Sigmoid colon (tissue), 6 donors: ENCODE measurements at regions not wholly inside any gene's neighbourhood (a gene's known extent, or its start where the extent isn't known, plus 50 kb on each side); places are given as distances from the start of the nearest gene placed in this dataset.
"Not testable (repeated sequence)": the region's sequence is repeated elsewhere in the genome, so short reads cannot be mapped to it uniquely, and the experiment has no call there.

ENCODE experiments used
- DNase-seq: peaks from one replicate; pipeline ENCODE4 v3.0.0-alpha.2; 2019
- H3K27ac ChIP-seq, 4 donors: fragments of 200-600 bp; sonication (generic); one replicate each; pipeline ENCODE4 v1.5.1; 2016 to 2019; ENCODE audit warnings: mild to moderate bottlenecking in 1 of 4
- H3K27me3 ChIP-seq, 3 donors: fragments of 200-600 bp; sonication (generic); one replicate each; pipeline ENCODE4 v1.5.1; 2019; ENCODE audit warnings: mild to moderate bottlenecking in 1 of 3
- H3K36me3 ChIP-seq, 4 donors: fragments of 200-600 bp; sonication (generic); one replicate each; pipeline ENCODE4 v1.5.1; 2016 to 2019
- H3K4me1 ChIP-seq, 4 donors: fragments of 200-600 bp; sonication (generic); one replicate each; pipeline ENCODE4 v1.5.1; 2017 to 2019
- H3K4me3 ChIP-seq, 4 donors: fragments of 200-600 bp; sonication (generic); one replicate each; pipeline ENCODE4 v1.5.1; 2017 to 2019; ENCODE audit warnings: mild to moderate bottlenecking in 2 of 4, moderate library complexity in 1 of 4
- H3K9me3 ChIP-seq, 4 donors: fragments of 200-600 bp in 3 of 4; sonication (generic) in 3 of 4; one replicate each; pipeline versions ENCODE4 v1.5.1 to v1.6.1; 2013 to 2019
- EP300 ChIP-seq, 4 donors: sonication (generic); formaldehyde crosslinking; IDR thresholded peaks; one replicate each; pipeline ENCODE4 v1.6.1; 2017; ENCODE audit warnings: antibody characterized with exemption in 4 of 4
- POLR2A ChIP-seq, 2 donors: fragments of 450-650 bp; IDR thresholded peaks; one replicate each; pipeline ENCODE4 v1.6.1; 2016; ENCODE audit warnings: antibody characterized with exemption in 2 of 2, mild to moderate bottlenecking in 2 of 2, moderate library complexity in 2 of 2
- POLR2AphosphoS5 ChIP-seq, 4 donors: sonication (generic); formaldehyde crosslinking; IDR thresholded peaks; one replicate each; pipeline ENCODE4 v1.6.1; 2017; ENCODE audit warnings: antibody characterized with exemption in 4 of 4
- WGBS, 2 donors: extraction: QIAGEN DNeasy Blood & Tissue Kit; methylation state at CpG; one replicate each; pipeline ENCODE4 v1.1.7; 2013; 5-methylcytosine and 5-hydroxymethylcytosine counted together
- intact Hi-C: fragments of 100-400 bp; cut with DNase I; formaldehyde crosslinking; loops from one replicate; pipeline ENCODE4 v1.15.1; 2023
- TF ChIP-seq, protein P1 (sequence below), 4 experiments: fragments of 450-650 bp in 3 of 4; fragments of 200-600 bp in 1 of 4; IDR thresholded peaks; one replicate each; pipeline ENCODE4 v1.5.1; 2016 to 2019; ENCODE audit warnings: antibody characterized with exemption in 4 of 4, mild to moderate bottlenecking in 3 of 4, moderate library complexity in 2 of 4
- donor health status: healthy with polysubstance abuse.
- donor health status: healthy.

DNA sequence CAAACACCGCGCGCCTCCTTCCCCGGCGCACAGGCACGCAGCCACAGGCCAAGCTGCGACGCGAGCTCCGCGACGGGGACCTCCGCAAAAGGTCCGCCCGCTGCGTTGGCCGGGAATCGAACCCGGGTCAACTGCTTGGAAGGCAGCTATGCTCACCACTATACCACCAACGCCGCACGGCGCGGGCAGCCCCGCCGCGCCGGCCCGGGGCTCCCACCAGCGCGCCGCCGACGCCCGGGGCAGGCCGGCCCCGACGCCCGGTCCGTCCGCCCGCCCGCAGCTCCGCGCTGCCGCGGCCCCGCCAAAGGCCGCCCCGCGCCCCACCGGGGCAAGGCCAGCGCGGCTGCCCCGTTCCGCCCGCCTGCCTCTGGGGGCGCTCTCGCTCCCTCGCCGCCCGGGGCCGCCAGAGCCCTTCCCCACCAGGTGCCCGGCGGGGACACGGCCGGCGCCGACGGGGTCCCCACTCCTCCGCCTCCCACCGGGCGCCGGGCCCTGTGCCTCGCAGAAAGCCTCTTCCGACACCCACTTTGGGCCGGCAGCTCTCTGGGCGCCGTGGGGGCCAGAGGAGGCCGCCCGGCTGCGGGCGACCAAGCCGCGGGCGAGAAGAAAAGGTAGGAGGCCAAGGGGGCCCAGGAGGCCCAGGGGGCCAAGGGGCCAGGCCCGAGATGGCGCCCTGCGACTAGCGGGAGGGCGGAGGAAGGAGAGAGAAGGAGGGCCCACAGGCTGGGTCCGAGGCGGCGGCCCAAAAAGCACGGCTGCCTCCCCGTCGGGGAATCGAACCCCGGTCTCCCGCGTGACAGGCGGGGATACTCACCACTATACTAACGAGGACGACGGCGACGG is 50.2 kb upstream of the FCGR2A start:
- H3K36me3 ChIP-seq, H3K4me1 ChIP-seq, DNase-seq, H3K27ac ChIP-seq, H3K4me3 ChIP-seq, H3K9me3 ChIP-seq, H3K27me3 ChIP-seq, intact Hi-C loops: not testable (repeated sequence)
- no CpG with 5 or more reads among the region's 107 CpGs for WGBS, 2 donors

DNA sequence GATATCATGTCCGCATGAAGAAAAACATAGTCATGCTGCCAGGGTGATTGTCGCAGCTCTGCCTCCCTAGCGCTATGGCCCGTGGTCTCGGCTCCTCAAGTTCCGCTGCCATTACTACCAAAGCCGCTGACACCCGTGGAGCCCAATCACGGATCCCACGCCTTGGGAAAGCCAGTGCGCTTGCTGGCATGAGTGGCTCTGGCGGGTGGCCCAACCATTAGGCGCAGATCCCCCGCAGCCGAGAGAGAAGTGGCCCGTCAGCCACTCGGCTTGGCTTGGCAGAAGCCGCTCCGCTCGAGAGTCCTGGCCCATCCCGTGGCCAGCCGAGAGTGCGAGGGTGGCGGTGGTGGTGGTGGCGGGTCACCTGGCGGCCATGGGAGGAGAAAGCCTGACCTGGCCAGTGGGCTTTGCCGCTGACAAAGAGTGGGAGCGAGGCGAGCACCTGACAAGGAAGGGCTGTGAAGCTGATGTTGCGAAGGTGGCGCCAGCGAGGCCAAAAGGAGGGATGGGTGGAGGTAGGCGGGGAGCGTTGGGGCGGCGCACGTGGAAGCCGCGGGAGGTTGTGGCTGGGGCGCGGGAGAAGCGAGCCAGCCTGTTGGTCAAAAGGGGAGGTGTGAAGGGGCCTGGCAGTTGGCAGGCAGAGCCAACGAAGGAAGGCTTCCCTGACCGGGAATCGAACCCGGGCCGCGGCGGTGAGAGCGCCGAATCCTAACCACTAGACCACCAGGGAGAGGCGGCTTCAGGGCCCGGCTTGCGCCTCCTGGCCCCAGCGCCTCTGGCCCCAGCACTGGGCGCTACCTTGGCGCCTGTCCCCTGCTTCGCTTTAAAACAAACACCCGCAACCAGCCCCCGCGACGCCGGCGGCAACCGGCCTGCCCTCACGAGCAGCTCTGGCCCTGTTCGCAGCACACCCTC is 51.0 kb upstream of the FCGR2A start:
- 61 to 74% methylated on average over 12 of the region's 67 CpGs for WGBS, 2 donors
- peak; percentile 66 for DNase-seq
- H3K4me1 ChIP-seq, H3K27me3 ChIP-seq, H3K9me3 ChIP-seq, intact Hi-C loops, H3K36me3 ChIP-seq, H3K4me3 ChIP-seq, H3K27ac ChIP-seq: not testable (repeated sequence)

DNA sequence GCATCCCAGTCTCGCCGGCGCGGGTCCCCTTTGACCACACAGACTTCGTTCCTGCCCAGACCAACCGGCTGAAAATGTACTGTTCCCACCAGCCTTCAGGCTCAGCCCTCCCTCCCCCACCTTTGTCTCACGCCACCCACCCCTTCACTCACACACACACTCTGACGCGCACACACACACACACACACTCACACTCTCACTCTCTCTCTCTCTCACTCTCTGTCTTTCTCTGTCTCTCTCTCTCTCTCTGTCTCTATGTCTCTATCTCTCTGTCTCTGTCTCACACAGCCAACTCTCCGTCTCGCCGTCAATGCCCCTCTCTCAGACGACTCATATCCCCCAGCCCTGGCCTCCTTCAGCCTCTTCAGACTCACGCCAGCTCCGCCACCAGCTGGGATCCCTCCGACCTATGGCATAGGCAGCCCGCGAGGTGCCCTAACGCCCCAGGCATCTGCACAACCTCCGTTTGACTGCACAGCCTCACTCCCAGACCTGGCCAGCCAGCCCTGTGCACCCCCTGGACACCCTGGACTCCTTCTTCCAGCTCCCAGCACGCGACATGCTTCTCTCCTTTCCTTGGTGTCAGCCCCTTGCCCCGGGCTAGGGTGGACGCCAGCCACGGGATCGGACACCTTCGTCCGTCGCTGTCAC is 53.4 kb upstream of the FCGR2A start:
- WGBS, 2 donors = no CpG with 5 or more reads among the region's 29 CpGs
- intact Hi-C loops = not testable (repeated sequence)

DNA sequence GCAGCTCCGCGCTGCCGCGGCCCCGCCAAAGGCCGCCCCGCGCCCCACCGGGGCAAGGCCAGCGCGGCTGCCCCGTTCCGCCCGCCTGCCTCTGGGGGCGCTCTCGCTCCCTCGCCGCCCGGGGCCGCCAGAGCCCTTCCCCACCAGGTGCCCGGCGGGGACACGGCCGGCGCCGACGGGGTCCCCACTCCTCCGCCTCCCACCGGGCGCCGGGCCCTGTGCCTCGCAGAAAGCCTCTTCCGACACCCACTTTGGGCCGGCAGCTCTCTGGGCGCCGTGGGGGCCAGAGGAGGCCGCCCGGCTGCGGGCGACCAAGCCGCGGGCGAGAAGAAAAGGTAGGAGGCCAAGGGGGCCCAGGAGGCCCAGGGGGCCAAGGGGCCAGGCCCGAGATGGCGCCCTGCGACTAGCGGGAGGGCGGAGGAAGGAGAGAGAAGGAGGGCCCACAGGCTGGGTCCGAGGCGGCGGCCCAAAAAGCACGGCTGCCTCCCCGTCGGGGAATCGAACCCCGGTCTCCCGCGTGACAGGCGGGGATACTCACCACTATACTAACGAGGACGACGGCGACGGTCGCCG is 57.4 kb upstream of the FCGR2A start:
- no CpG with 5 or more reads among the region's 66 CpGs for WGBS, 2 donors
- DNase-seq, H3K36me3 ChIP-seq, H3K27ac ChIP-seq, H3K4me3 ChIP-seq, intact Hi-C loops, H3K4me1 ChIP-seq, H3K9me3 ChIP-seq, H3K27me3 ChIP-seq: not testable (repeated sequence)

More for the DNA sequence above, 53.4 kb upstream of the FCGR2A start:
- not testable (repeated sequence) for H3K9me3 ChIP-seq, H3K4me3 ChIP-seq, H3K27me3 ChIP-seq, DNase-seq, H3K36me3 ChIP-seq, H3K4me1 ChIP-seq, H3K27ac ChIP-seq

DNA sequence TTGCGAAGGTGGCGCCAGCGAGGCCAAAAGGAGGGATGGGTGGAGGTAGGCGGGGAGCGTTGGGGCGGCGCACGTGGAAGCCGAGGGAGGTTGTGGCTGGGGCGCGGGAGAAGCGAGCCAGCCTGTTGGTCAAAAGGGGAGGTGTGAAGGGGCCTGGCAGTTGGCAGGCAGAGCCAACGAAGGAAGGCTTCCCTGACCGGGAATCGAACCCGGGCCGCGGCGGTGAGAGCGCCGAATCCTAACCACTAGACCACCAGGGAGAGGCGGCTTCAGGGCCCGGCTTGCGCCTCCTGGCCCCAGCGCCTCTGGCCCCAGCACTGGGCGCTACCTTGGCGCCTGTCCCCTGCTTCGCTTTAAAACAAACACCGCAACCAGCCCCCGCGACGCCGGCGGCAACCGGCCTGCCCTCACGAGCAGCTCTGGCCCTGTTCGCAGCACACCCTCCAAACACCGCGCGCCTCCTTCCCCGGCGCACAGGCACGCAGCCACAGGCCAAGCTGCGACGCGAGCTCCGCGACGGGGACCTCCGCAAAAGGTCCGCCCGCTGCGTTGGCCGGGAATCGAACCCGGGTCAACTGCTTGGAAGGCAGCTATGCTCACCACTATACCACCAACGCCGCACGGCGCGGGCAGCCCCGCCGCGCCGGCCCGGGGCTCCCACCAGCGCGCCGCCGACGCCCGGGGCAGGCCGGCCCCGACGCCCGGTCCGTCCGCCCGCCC is 58.1 kb upstream of the FCGR2A start:
- H3K9me3 ChIP-seq, H3K27ac ChIP-seq, H3K27me3 ChIP-seq, intact Hi-C loops, H3K4me1 ChIP-seq, H3K36me3 ChIP-seq, H3K4me3 ChIP-seq, DNase-seq: not testable (repeated sequence)
- WGBS, 2 donors = no CpG with 5 or more reads among the region's 79 CpGs

DNA sequence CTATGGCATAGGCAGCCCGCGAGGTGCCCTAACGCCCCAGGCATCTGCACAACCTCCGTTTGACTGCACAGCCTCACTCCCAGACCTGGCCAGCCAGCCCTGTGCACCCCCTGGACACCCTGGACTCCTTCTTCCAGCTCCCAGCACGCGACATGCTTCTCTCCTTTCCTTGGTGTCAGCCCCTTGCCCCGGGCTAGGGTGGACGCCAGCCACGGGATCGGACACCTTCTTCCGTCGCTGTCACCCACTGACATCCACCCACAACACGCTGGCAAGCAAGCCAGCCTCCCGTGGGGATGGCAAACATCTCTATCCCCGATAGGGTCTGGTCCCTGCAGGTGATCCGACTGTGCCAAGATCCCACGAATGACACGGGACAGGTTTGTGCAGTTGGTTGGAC is 60.5 kb upstream of the FCGR2A start:
- intact Hi-C loops, H3K4me1 ChIP-seq, H3K36me3 ChIP-seq, H3K27ac ChIP-seq, H3K4me3 ChIP-seq, H3K9me3 ChIP-seq: not testable (repeated sequence)
- peak; percentile 79 for DNase-seq
- peaks cover 3 to 16% (median 9%) of the 10 kb centered on the region in 3 donors for H3K27me3 ChIP-seq
- WGBS, 2 donors = 79 to 86% methylated on average over 11 of the region's 18 CpGs

DNA sequence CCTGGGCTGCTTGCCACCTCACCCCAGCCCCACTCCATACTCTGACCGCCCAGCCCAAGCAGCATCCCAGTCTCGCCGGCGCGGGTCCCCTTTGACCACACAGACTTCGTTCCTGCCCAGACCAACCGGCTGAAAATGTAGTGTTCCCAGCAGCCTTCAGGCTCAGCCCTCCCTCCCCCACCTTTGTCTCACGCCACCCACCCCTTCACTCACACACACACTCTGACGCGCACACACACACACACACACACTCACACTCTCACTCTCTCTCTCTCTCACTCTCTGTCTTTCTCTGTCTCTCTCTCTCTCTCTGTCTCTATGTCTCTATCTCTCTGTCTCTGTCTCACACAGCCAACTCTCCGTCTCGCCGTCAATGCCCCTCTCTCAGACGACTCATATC is 61.0 kb upstream of the FCGR2A start:
- H3K27me3 ChIP-seq = peaks cover 6 to 20% (median 14%) of the 10 kb centered on the region in 3 donors
- H3K36me3 ChIP-seq, DNase-seq, intact Hi-C loops, H3K9me3 ChIP-seq, H3K4me3 ChIP-seq, H3K27ac ChIP-seq: not testable (repeated sequence)
- WGBS, 2 donors = 74 to 85% methylated on average over 3 of the region's 14 CpGs
- H3K4me1 ChIP-seq = peaks cover 0 to 10% (median 5%) of the 10 kb centered on the region in 4 donors

DNA sequence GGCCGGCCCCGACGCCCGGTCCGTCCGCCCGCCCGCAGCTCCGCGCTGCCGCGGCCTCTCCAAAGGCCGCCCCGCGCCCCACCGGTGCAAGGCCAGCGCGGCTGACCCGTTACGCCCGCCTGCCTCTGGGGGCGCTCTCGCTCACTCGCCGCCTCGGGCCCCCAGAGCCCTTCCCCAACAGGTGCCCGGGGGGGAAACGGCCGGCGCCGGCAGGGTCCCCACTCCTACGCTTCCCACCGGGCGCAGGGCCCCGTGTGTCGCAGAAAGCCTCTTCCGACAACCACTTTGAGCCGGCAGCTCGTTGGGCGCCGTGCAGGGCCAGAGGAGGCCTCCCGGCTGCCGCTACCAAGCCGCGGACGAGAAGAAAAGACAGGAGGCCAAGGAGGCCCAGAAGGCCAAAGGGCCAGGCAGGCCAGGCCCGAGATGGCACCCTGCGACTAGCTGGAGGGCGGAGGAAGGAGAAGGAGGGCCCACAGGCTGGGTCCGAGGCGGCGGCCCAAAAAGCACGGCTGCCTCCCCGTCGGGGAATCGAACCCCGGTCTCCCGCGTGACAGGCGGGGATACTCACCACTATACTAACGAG is 64.9 kb upstream of the FCGR2A start:
- Histone ChIP-seq H3K36me3 (no peaks in the 10 kb centered on the region), H3K27me3 (peaks cover 6 to 59% (median 43%) of the 10 kb centered on the region in 3 donors), H3K4me1 (peaks cover 0 to 10% (median 5%) of the 10 kb centered on the region in 4 donors), H3K9me3 (no peaks in the 10 kb centered on the region), H3K27ac (peak overlapping the region in 1 of 4 donors; percentile 59), H3K4me3 (peak overlapping the region; percentile 43 to 57 (median 50))
- intact Hi-C loops = no loop called here
- no peak for TF ChIP-seq POLR2AphosphoS5 (IDR thresholded peaks at IDR 0.05)
- TF ChIP-seq EP300 (IDR thresholded peaks at IDR 0.05) = no peak
- no peak for TF ChIP-seq POLR2A (IDR thresholded peaks at IDR 0.05)
- TF ChIP-seq, protein P1, sequence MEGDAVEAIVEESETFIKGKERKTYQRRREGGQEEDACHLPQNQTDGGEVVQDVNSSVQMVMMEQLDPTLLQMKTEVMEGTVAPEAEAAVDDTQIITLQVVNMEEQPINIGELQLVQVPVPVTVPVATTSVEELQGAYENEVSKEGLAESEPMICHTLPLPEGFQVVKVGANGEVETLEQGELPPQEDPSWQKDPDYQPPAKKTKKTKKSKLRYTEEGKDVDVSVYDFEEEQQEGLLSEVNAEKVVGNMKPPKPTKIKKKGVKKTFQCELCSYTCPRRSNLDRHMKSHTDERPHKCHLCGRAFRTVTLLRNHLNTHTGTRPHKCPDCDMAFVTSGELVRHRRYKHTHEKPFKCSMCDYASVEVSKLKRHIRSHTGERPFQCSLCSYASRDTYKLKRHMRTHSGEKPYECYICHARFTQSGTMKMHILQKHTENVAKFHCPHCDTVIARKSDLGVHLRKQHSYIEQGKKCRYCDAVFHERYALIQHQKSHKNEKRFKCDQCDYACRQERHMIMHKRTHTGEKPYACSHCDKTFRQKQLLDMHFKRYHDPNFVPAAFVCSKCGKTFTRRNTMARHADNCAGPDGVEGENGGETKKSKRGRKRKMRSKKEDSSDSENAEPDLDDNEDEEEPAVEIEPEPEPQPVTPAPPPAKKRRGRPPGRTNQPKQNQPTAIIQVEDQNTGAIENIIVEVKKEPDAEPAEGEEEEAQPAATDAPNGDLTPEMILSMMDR (IDR thresholded peaks at IDR 0.05) = peak in 2 of 4 experiments; percentile 14 to 28
- DNase-seq = peak; percentile 63
- WGBS, 2 donors = 0 to 1% methylated on average over 53 to 55 of the region's 61 CpGs
